ENCODE measurements at regions not wholly inside any gene's neighbourhood (a gene's known extent, or its start where the extent isn't known, plus 50 kb on each side); places are given as distances from the start of the nearest gene placed in this dataset.

- Mint-ChIP-seq H3K27me3 (no peaks in the 10 kb centered on the region), H3K36me3 (ENCODE audit: low read depth) (no peaks in the 10 kb centered on the region), H3K4me3 (no peak overlapping the region), H3K27ac (no peak overlapping the region), H3K9me3 (no peaks in the 10 kb centered on the region), H3K4me1 (ENCODE audit: low read depth) (no peaks in the 10 kb centered on the region)
- H3K27me3 ChIP-seq (ENCODE audit: control insufficient read depth in 1 of 2, insufficient read depth in 2 of 2, low read length in 2 of 2), result no peaks in the 10 kb centered on the region
- no peak for ATAC-seq (ENCODE audit: poor library complexity)
- no peak overlapping the region for H3K4me3 ChIP-seq (ENCODE audit: low read length)
- no peak overlapping the region for H3K27ac ChIP-seq (ENCODE audit: low read depth in 1 of 2, low read length in 2 of 2)
- H3K4me1 ChIP-seq (ENCODE audit: insufficient read depth, low read length), result no peaks in the 10 kb centered on the region
- ChIA-PET CTCF (no interaction called here), POLR2A (no interaction called here)
- H3K9me3 ChIP-seq (ENCODE audit: control insufficient read depth in 1 of 2, insufficient read depth in 1 of 2, low read length in 2 of 2), result no peaks in the 10 kb centered on the region
- H3K36me3 ChIP-seq (ENCODE audit: insufficient read depth, low read length), result no peaks in the 10 kb centered on the region
- no peak for DNase-seq
- no peak for TF ChIP-seq CTCF (IDR thresholded peaks at IDR 0.05)
- intact Hi-C loops (cut with DNase I, micrococcal nuclease), result loop anchor here in 1 of 2 experiments (10.0 kb wide), 1 partner anchor 768 kb away; no protein-coding TSS in a partner anchor
These were observed 621.4 kb upstream of the PKN2 start for GRCh38 chr1:88062650-88063153.

- Histone ChIP-seq H3K27me3 (ENCODE audit: control insufficient read depth in 1 of 2, insufficient read depth in 2 of 2, low read length in 2 of 2) (no peaks in the 10 kb centered on the region), H3K4me1 (ENCODE audit: insufficient read depth, low read length) (no peaks in the 10 kb centered on the region), H3K27ac (ENCODE audit: low read depth in 1 of 2, low read length in 2 of 2) (no peak overlapping the region), H3K9me3 (ENCODE audit: control insufficient read depth in 1 of 2, insufficient read depth in 1 of 2, low read length in 2 of 2) (no peaks in the 10 kb centered on the region), H3K36me3 (ENCODE audit: insufficient read depth, low read length) (no peaks in the 10 kb centered on the region), H3K4me3 (ENCODE audit: low read length) (no peak overlapping the region)
- Mint-ChIP-seq H3K36me3 (ENCODE audit: low read depth) (no peaks in the 10 kb centered on the region), H3K4me3 (no peak overlapping the region), H3K9me3 (no peaks in the 10 kb centered on the region), H3K4me1 (ENCODE audit: low read depth) (no peaks in the 10 kb centered on the region), H3K27ac (no peak overlapping the region), H3K27me3 (no peaks in the 10 kb centered on the region)
- ChIA-PET POLR2A (no interaction called here), CTCF (no interaction called here)
- no peak for TF ChIP-seq CTCF (IDR thresholded peaks at IDR 0.05)
- DNase-seq (no peak), ATAC-seq (ENCODE audit: poor library complexity) (no peak)
- intact Hi-C loops (cut with DNase I, micrococcal nuclease), result loop anchor here in 1 of 2 experiments (10.0 kb wide), 1 partner anchor 769 kb away; no protein-coding TSS in a partner anchor
These were observed 620.5 kb upstream of the PKN2 start for GRCh38 chr1:88063605-88064004.

GRCh38 chr1:88068407-88068960, 615.6 kb upstream of the PKN2 start:
- no peak overlapping the region for H3K4me3 Mint-ChIP-seq
- ATAC-seq (ENCODE audit: poor library complexity) (no peak), DNase-seq (no peak)
- Histone ChIP-seq H3K36me3 (ENCODE audit: insufficient read depth, low read length) (no peaks in the 10 kb centered on the region), H3K27ac (ENCODE audit: low read depth in 1 of 2, low read length in 2 of 2) (no peak overlapping the region), H3K4me1 (ENCODE audit: insufficient read depth, low read length) (no peaks in the 10 kb centered on the region), H3K4me3 (ENCODE audit: low read length) (no peak overlapping the region), H3K9me3 (ENCODE audit: control insufficient read depth in 1 of 2, insufficient read depth in 1 of 2, low read length in 2 of 2) (no peaks in the 10 kb centered on the region), H3K27me3 (ENCODE audit: control insufficient read depth in 1 of 2, insufficient read depth in 2 of 2, low read length in 2 of 2) (peaks cover 0 to 2% of the 10 kb centered on the region in 2 experiments)
- no peaks in the 10 kb centered on the region for H3K36me3 Mint-ChIP-seq (ENCODE audit: low read depth)
- H3K27me3 Mint-ChIP-seq, result peaks cover 7% of the 10 kb centered on the region
- no peaks in the 10 kb centered on the region for H3K9me3 Mint-ChIP-seq
- ChIA-PET POLR2A (no interaction called here), CTCF (no interaction called here)
- H3K27ac Mint-ChIP-seq, result no peak overlapping the region
- no peak for TF ChIP-seq CTCF (IDR thresholded peaks at IDR 0.05)
- intact Hi-C loops (cut with DNase I, micrococcal nuclease), result loop anchor here in 1 of 2 experiments (10.0 kb wide), 1 partner anchor 774 kb away; no protein-coding TSS in a partner anchor
- H3K4me1 Mint-ChIP-seq (ENCODE audit: low read depth), result no peaks in the 10 kb centered on the region

All from CD4-positive, alpha-beta T cell (primary cell).